ENCODE measurements at regions not wholly inside any gene's neighbourhood (a gene's known extent, or its start where the extent isn't known, plus 50 kb on each side); places are given as distances from the start of the nearest gene placed in this dataset.

DNA sequence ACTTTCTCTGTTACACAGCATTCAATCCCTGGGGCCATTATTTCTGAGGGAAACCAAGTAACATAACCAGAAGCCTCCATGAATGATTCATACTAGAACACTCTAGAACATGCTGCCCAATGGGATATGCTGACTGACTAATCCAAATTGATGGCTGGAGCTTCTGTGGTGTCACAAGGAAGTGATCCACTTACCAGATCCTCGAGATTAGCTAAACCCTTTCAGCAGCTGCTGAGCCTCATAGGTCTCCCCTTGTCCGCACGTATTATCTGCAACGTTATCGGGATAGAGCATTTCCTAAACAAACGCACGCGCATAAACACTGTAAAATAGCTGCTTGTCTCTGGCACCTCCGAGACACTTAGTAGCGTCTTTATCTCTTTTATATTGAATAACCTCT is 61.2 kb upstream of the PROK2 start:
- POLR2A ChIA-PET = no interaction called here
- intact Hi-C loops (cut with micrococcal nuclease) = no loop called here
- Mint-ChIP-seq H3K36me3 (ENCODE audit: insufficient read depth, unreplicated experiment) (no peaks in the 10 kb centered on the region), H3K27me3 (ENCODE audit: insufficient read depth, unreplicated experiment) (peaks cover 26% of the 10 kb centered on the region), H3K4me3 (ENCODE audit: unreplicated experiment) (no peak overlapping the region), H3K27ac (ENCODE audit: low read depth, unreplicated experiment) (no peak overlapping the region), H3K4me1 (ENCODE audit: insufficient read depth, unreplicated experiment) (no peaks in the 10 kb centered on the region), H3K9me3 (ENCODE audit: unreplicated experiment) (no peaks in the 10 kb centered on the region)
- CTCF ChIA-PET = interaction anchor here (1.8 kb wide), 1 partner anchor 29 kb away, joined by 8 read pairs; no protein-coding TSS in a partner anchor
- TF ChIP-seq, protein P1, sequence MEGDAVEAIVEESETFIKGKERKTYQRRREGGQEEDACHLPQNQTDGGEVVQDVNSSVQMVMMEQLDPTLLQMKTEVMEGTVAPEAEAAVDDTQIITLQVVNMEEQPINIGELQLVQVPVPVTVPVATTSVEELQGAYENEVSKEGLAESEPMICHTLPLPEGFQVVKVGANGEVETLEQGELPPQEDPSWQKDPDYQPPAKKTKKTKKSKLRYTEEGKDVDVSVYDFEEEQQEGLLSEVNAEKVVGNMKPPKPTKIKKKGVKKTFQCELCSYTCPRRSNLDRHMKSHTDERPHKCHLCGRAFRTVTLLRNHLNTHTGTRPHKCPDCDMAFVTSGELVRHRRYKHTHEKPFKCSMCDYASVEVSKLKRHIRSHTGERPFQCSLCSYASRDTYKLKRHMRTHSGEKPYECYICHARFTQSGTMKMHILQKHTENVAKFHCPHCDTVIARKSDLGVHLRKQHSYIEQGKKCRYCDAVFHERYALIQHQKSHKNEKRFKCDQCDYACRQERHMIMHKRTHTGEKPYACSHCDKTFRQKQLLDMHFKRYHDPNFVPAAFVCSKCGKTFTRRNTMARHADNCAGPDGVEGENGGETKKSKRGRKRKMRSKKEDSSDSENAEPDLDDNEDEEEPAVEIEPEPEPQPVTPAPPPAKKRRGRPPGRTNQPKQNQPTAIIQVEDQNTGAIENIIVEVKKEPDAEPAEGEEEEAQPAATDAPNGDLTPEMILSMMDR (IDR thresholded peaks at IDR 0.05; ENCODE audit: unreplicated experiment) = no peak
- no peak for DNase-seq (ENCODE audit: unreplicated experiment)
- BruUV-seq (replicated peaks) = no TSS peak

DNA sequence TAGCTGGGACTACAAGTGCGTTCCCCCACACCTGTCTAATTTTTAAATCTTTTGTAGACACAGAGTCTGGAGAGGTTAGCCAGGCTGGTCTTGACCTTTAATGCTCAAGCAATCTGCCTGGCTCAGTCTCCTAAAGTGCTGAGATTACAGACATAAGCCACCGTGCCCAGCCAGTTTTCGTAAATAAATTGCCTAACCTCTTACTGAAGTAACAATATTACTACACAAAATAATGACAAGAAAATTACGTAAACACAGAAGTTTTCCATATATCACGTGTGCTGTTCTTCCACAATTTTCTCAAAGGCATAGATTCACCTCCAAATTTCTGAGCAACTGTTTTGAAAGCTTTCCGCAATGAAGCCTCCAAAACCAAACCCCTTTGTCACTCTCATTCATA is 58.1 kb upstream of the PROK2 start:
- no peak overlapping the region for H3K4me3 Mint-ChIP-seq (ENCODE audit: unreplicated experiment)
- BruUV-seq (replicated peaks) = no TSS peak
- no peaks in the 10 kb centered on the region for H3K4me1 Mint-ChIP-seq (ENCODE audit: insufficient read depth, unreplicated experiment)
- ChIA-PET POLR2A (interaction anchor here (0.8 kb wide), 1 partner anchor 54 kb away, joined by 3 read pairs; no protein-coding TSS in a partner anchor), CTCF (interaction anchor here (0.6 to 0.7 kb wide), 2 partner anchors 32 to 34 kb away, joined by 3 read pairs; no protein-coding TSS in a partner anchor)
- intact Hi-C loops (cut with micrococcal nuclease) = no loop called here
- H3K27ac Mint-ChIP-seq (ENCODE audit: low read depth, unreplicated experiment) = no peak overlapping the region
- TF ChIP-seq, protein P1 (IDR thresholded peaks at IDR 0.05; ENCODE audit: unreplicated experiment) = no peak
- no peak for DNase-seq (ENCODE audit: unreplicated experiment)
- H3K27me3 Mint-ChIP-seq (ENCODE audit: insufficient read depth, unreplicated experiment) = peaks cover 26% of the 10 kb centered on the region
- H3K9me3 Mint-ChIP-seq (ENCODE audit: unreplicated experiment) = no peaks in the 10 kb centered on the region
- no peaks in the 10 kb centered on the region for H3K36me3 Mint-ChIP-seq (ENCODE audit: insufficient read depth, unreplicated experiment)

DNA sequence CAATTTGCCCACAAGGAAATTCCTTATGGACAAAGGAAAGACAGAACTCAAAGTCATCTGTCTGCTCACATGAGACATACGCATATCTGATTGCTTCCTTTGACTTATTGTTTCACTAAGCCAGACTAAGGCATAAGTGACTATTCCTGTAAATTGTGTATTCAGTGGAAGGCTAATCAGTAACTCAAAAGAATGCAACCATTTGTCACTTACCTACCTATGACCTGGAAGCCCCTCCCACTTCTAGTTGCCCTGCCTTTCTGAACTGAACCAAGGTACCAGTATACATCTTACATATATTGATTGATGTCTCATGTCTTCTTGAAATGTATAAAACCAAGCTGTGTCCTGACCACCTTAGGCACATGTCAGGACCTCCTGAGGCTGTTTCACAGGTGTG is 53.5 kb upstream of the PROK2 start:
- TF ChIP-seq, protein P1 (IDR thresholded peaks at IDR 0.05; ENCODE audit: unreplicated experiment) = no peak
- no peak overlapping the region for H3K4me3 Mint-ChIP-seq (ENCODE audit: unreplicated experiment)
- no peaks in the 10 kb centered on the region for H3K4me1 Mint-ChIP-seq (ENCODE audit: insufficient read depth, unreplicated experiment)
- no peak overlapping the region for H3K27ac Mint-ChIP-seq (ENCODE audit: low read depth, unreplicated experiment)
- CTCF ChIA-PET = interaction anchor here (0.6 to 1.3 kb wide), 2 partner anchors 10 to 112 kb away, joined by 3 to 4 read pairs; no protein-coding TSS in a partner anchor
- H3K36me3 Mint-ChIP-seq (ENCODE audit: insufficient read depth, unreplicated experiment) = no peaks in the 10 kb centered on the region
- BruUV-seq (replicated peaks) = no TSS peak
- intact Hi-C loops (cut with micrococcal nuclease) = no loop called here
- POLR2A ChIA-PET = no interaction called here
- no peak for DNase-seq (ENCODE audit: unreplicated experiment)
- peaks cover 3% of the 10 kb centered on the region for H3K27me3 Mint-ChIP-seq (ENCODE audit: insufficient read depth, unreplicated experiment)
- H3K9me3 Mint-ChIP-seq (ENCODE audit: unreplicated experiment) = no peaks in the 10 kb centered on the region

Measured in MCF 10A (cell line).